D721Med (cell line): ENCODE measurements at regions not wholly inside any gene's neighbourhood (a gene's known extent, or its start where the extent isn't known, plus 50 kb on each side); places are given as distances from the start of the nearest gene placed in this dataset.
"Not testable (repeated sequence)": the region's sequence is repeated elsewhere in the genome, so short reads cannot be mapped to it uniquely, and the experiment has no call there.

Experiments
- DNase-seq: peaks from one replicate; pipeline ENCODE4 v3.0.0; 2011; ENCODE audit warnings: low spot score; ENCODE audit not compliant: insufficient read length
- FAIRE-seq: peaks from 2 replicates; lab custom pipeline; 2011; peaks lifted over from hg19 to GRCh38; lab: Jason Lieb, UNC
- TF ChIP-seq, protein P1 (sequence below): IDR thresholded peaks from 2 replicates; pipeline ENCODE4 v1.5.1; 2012; ENCODE audit warnings: mild to moderate bottlenecking, control low read depth; ENCODE audit not compliant: insufficient read depth; ENCODE audit errors: missing control alignments

DNA sequence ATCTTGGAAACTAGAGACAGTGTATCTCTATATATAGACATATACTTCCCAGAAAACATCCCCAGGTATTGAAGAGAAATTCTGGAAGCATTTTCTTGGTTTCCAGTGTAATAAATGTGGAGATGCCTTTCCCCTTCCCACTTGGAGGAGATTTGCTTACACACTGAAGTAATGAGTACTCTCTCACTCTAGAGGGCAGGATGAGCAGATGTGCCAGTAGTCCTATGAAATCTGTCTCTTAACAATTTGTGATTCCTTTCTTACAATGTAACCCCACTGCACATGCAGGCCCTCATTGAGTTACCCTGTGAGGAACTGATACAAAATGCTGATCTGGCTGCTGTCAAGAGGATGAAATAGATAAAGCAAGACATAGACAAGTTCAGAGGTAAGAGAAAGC lies 567.2 kb downstream of the SLCO4C1 start:
- no peak for DNase-seq
- no peak for FAIRE-seq
- TF ChIP-seq, protein P1, sequence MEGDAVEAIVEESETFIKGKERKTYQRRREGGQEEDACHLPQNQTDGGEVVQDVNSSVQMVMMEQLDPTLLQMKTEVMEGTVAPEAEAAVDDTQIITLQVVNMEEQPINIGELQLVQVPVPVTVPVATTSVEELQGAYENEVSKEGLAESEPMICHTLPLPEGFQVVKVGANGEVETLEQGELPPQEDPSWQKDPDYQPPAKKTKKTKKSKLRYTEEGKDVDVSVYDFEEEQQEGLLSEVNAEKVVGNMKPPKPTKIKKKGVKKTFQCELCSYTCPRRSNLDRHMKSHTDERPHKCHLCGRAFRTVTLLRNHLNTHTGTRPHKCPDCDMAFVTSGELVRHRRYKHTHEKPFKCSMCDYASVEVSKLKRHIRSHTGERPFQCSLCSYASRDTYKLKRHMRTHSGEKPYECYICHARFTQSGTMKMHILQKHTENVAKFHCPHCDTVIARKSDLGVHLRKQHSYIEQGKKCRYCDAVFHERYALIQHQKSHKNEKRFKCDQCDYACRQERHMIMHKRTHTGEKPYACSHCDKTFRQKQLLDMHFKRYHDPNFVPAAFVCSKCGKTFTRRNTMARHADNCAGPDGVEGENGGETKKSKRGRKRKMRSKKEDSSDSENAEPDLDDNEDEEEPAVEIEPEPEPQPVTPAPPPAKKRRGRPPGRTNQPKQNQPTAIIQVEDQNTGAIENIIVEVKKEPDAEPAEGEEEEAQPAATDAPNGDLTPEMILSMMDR, result peak; percentile 31

DNA sequence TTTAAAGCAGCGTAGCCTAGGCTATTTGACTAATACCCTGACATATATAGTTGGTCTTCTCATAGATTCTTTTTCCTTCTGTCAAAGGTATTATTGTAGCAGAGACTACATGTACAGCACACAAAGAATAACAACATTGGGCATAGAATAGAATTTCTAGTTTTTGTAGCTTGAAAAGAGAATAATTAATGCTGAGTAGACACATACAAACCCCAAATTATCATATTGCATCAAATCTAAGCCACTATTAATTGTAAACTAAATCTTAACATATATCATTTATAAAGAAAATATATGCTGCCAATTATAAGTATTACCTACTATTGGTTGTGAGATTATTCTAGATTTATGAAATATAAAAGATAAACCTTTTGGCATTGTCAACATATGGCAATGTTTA lies 574.5 kb downstream of the SLCO4C1 start:
- TF ChIP-seq, protein P1, result no peak
- no peak for DNase-seq
- FAIRE-seq, result no peak

DNA sequence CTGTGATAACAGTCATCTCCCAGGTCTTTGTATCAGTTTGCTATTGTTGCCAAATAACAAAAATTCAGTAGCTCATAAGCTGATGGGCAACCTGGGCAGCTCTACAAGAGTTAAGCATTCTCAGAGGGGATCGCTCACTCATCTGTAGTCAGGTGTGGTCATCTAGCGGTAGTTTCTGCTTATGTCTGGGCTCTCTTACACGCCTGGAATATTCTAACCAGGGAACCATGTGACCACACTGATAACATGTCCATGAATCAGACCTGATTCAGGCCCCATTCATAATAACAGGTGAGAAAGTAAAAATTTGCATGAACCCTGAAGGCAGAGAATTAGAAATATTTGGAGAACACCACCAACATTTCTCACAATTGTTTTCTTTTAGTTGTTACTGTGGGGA lies 576.1 kb downstream of the SLCO4C1 start:
- DNase-seq (no peak), FAIRE-seq (no peak)
- TF ChIP-seq, protein P1, result no peak

DNA sequence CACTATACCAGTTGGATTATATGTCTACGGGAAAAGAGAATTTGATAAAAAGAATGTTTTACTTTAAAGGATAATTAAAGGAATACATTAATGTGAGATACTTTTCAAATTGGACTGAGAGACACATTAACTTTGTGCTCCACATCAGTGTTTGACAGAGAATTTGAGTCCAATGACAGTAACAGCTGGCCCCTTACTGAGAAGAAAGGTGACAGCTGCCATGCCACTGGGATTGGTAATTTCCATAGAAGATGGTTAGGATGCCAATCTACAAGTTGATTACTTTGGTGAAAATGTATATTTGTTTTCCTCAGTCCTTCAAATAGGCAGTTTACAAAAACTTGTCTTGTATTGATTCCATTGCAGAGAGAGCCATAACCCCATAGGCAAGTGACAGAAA lies 578.4 kb downstream of the SLCO4C1 start:
- FAIRE-seq (no peak), DNase-seq (no peak)
- TF ChIP-seq, protein P1, result no peak

DNA sequence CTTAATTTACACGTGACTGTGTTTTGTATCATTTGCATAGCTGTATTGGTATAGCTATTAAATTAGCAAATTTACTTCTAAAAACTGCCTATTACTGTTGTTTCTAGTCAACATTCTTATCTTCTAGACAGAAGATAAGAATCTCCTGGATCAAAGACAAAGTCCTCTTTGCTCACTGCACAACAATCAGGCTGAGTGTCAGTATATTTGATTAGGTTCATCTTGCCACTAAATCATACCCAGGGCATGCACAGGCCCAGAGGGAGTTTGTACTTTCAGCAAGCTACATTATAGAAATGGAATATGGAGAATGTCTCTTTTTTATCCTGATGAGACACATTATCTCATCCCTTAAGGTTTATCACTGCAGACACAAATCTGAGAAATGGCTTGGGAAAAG lies 579.1 kb downstream of the SLCO4C1 start:
- DNase-seq, result no peak
- no peak for FAIRE-seq
- TF ChIP-seq, protein P1, result no peak

DNA sequence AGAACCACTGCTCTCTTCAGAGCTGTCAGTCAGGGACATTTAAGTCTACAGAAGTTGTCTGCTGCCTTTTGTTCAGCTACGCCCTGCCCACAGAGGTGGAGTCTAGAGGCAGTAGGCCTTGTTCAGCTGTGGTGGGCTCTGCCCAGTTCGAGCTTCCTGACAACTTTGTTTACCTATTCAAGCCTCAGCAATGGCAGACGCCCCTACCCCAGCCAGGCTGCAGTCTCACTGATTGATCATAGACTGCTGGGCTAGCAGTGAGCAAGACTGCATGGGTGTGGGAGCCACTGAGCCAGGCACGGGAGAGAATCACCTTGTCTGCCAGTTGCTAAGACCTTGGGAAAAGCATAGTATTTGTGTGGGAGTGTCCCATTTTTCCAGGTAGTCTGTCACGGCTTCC lies 580.3 kb downstream of the SLCO4C1 start:
- DNase-seq, FAIRE-seq: not testable (repeated sequence)

DNA sequence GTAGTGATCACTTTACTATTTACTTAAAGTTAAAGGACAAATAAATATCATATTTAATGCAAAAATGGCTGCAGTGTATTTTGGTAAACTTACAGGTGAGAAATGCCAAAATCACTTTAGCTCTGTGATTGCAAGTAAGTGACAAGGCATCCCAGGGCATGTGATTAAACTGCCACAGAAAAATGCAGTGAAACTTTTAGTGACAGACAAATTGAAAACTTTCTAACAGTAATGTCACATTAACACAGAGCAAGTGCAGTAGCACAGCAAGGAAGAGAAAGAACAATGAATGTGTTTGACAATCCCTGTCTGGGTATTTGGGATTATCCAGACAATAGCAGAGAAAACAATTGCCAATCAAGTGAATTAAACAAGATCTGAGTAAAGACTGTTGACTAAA lies 606.8 kb downstream of the SLCO4C1 start:
- no peak for FAIRE-seq
- TF ChIP-seq, protein P1, result no peak
- no peak for DNase-seq

DNA sequence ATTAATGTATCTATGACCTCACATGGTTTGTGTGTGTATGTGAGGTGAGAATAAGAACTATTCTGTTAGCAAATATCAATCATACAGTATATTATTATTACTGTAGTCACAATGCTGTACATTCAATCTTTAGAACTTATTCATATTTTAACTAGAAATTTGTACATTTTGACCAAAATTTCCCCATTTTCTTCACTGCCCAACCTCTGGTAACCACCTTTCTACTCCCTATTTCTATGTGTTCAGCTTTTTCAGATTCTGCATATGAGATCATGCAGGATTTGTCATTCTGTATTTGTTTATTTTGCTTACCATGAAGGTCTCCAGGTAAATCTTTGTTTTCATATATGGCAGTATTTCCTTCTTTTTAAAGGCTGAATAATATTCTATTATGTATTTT lies 607.9 kb downstream of the SLCO4C1 start:
- TF ChIP-seq, protein P1, result no peak
- FAIRE-seq (no peak), DNase-seq (no peak)
